ENCODE measurements at regions not wholly inside any gene's neighbourhood (a gene's known extent, or its start where the extent isn't known, plus 50 kb on each side); places are given as distances from the start of the nearest gene placed in this dataset.
"Not testable (repeated sequence)": the region's sequence is repeated elsewhere in the genome, so short reads cannot be mapped to it uniquely, and the experiment has no call there.

- Histone ChIP-seq H3K9me3 (no peaks in the 10 kb centered on the region), H3K4me3 (no peak overlapping the region), H3K4me1 (no peaks in the 10 kb centered on the region), H3K27ac (no peak overlapping the region), H3K27me3 (ENCODE audit: low read depth) (no peaks in the 10 kb centered on the region), H3K36me3 (no peaks in the 10 kb centered on the region)
- TF ChIP-seq CTCF (IDR thresholded peaks at IDR 0.05), result no peak
- intact Hi-C loops (cut with DNase I), result no loop called here
- no peak for DNase-seq
- no peak for ATAC-seq
Measured at GRCh38 chr20:57819291-57819690, 109.5 kb upstream of the PMEPA1 start.

- DNase-seq, result no peak
- intact Hi-C loops (cut with DNase I), result no loop called here
- Histone ChIP-seq H3K9me3 (no peaks in the 10 kb centered on the region), H3K27me3 (ENCODE audit: low read depth) (no peaks in the 10 kb centered on the region), H3K4me1 (no peaks in the 10 kb centered on the region), H3K36me3 (no peaks in the 10 kb centered on the region), H3K4me3 (no peak overlapping the region), H3K27ac (no peak overlapping the region)
- no peak for ATAC-seq
- TF ChIP-seq CTCF (IDR thresholded peaks at IDR 0.05), result no peak
Measured at GRCh38 chr20:57818418-57819181, 108.8 kb upstream of the PMEPA1 start.

GRCh38 chr20:57815405-57815804 is 105.6 kb upstream of the PMEPA1 start:
- Histone ChIP-seq H3K27me3 (ENCODE audit: low read depth) (no peaks in the 10 kb centered on the region), H3K4me3 (no peak overlapping the region), H3K9me3 (no peaks in the 10 kb centered on the region), H3K27ac (no peak overlapping the region), H3K4me1 (peaks cover 10% of the 10 kb centered on the region), H3K36me3 (no peaks in the 10 kb centered on the region)
- ATAC-seq (no peak), DNase-seq (no peak)
- intact Hi-C loops (cut with DNase I), result no loop called here
- no peak for TF ChIP-seq CTCF (IDR thresholded peaks at IDR 0.05)

GRCh38 chr20:57814529-57814928 is 104.7 kb upstream of the PMEPA1 start:
- Histone ChIP-seq H3K27ac (no peak overlapping the region), H3K4me3 (no peak overlapping the region), H3K4me1 (peaks cover 10% of the 10 kb centered on the region)

GRCh38 chr20:57813509-57814269 is 103.9 kb upstream of the PMEPA1 start:
- ATAC-seq (no peak), DNase-seq (no peak)
- Histone ChIP-seq H3K27ac (no peak overlapping the region), H3K36me3 (no peaks in the 10 kb centered on the region), H3K4me1 (peaks cover 10% of the 10 kb centered on the region), H3K9me3 (no peaks in the 10 kb centered on the region), H3K27me3 (ENCODE audit: low read depth) (no peaks in the 10 kb centered on the region), H3K4me3 (no peak overlapping the region)
- intact Hi-C loops (cut with DNase I), result no loop called here
- TF ChIP-seq CTCF (IDR thresholded peaks at IDR 0.05), result no peak

More at GRCh38 chr20:57814529-57814928, 104.7 kb upstream of the PMEPA1 start:
- DNase-seq (no peak), ATAC-seq (no peak)
- Histone ChIP-seq H3K27me3 (ENCODE audit: low read depth) (no peaks in the 10 kb centered on the region), H3K36me3 (no peaks in the 10 kb centered on the region), H3K9me3 (no peaks in the 10 kb centered on the region)
- intact Hi-C loops (cut with DNase I), result no loop called here
- TF ChIP-seq CTCF (IDR thresholded peaks at IDR 0.05), result no peak

- DNase-seq; H3K36me3 ChIP-seq; H3K27me3 ChIP-seq (ENCODE audit: low read depth); H3K27ac ChIP-seq; H3K9me3 ChIP-seq; ATAC-seq; H3K4me3 ChIP-seq; H3K4me1 ChIP-seq; intact Hi-C loops (cut with DNase I): not testable (repeated sequence)
Measured at GRCh38 chr20:57812632-57813031, 102.8 kb upstream of the PMEPA1 start.
